HG02885 (cell line): ENCODE measurements at regions not wholly inside any gene's neighbourhood (a gene's known extent, or its start where the extent isn't known, plus 50 kb on each side); places are given as distances from the start of the nearest gene placed in this dataset.

Experiments used
- ATAC-seq: cut with Tn5 transposase; IDR thresholded peaks from one replicate; pipeline ENCODE4 v1.9.1; 2021; ENCODE audit warnings: mild to moderate bottlenecking; ENCODE audit not compliant: unreplicated experiment, poor library complexity

- no peak for ATAC-seq
These were observed 69.3 kb upstream of the SMNDC1 start for GRCh38 chr10:110373857-110374654.

GRCh38 chr10:110375121-110375520, 70.4 kb upstream of the SMNDC1 start:
- ATAC-seq: no peak

- ATAC-seq: no peak
These were observed 71.5 kb upstream of the SMNDC1 start for GRCh38 chr10:110376021-110376766.

GRCh38 chr10:110376767-110377160, 72.0 kb upstream of the SMNDC1 start:
- ATAC-seq: no peak

- no peak for ATAC-seq
These were observed 73.3 kb upstream of the SMNDC1 start for GRCh38 chr10:110378006-110378405.

- no peak for ATAC-seq
These were observed 73.9 kb upstream of the SMNDC1 start for GRCh38 chr10:110378533-110379108.

- ATAC-seq: no peak
These were observed 75.1 kb upstream of the SMNDC1 start for GRCh38 chr10:110379831-110380230.

- ATAC-seq: no peak
These were observed 75.6 kb upstream of the SMNDC1 start for GRCh38 chr10:110380293-110380692.

- ATAC-seq: no peak
These were observed 78.0 kb upstream of the SMNDC1 start for GRCh38 chr10:110382695-110383094.

GRCh38 chr10:110387617-110387982, 82.9 kb upstream of the SMNDC1 start:
- ATAC-seq: no peak

GRCh38 chr10:110387983-110388686, 83.4 kb upstream of the SMNDC1 start:
- ATAC-seq: peak; percentile 82

GRCh38 chr10:110388687-110389052, 84.0 kb upstream of the SMNDC1 start:
- ATAC-seq: no peak

- no peak for ATAC-seq
These were observed 84.5 kb upstream of the SMNDC1 start for GRCh38 chr10:110389255-110389654.

- ATAC-seq: no peak
These were observed 86.8 kb upstream of the SMNDC1 start for GRCh38 chr10:110391541-110391940.

GRCh38 chr10:110392121-110392520, 87.4 kb upstream of the SMNDC1 start:
- ATAC-seq: no peak

GRCh38 chr10:110392868-110393740, 88.4 kb upstream of the SMNDC1 start:
- ATAC-seq: no peak

- no peak for ATAC-seq
These were observed 89.1 kb upstream of the SMNDC1 start for GRCh38 chr10:110393866-110394265.

GRCh38 chr10:110394296-110394695, 89.6 kb upstream of the SMNDC1 start:
- no peak for ATAC-seq

GRCh38 chr10:110394898-110395297, 90.2 kb upstream of the SMNDC1 start:
- ATAC-seq: no peak
